Ascending aorta (tissue), 2 donors: ENCODE measurements at regions not wholly inside any gene's neighbourhood (a gene's known extent, or its start where the extent isn't known, plus 50 kb on each side); places are given as distances from the start of the nearest gene placed in this dataset.
"Not testable (repeated sequence)": the region's sequence is repeated elsewhere in the genome, so short reads cannot be mapped to it uniquely, and the experiment has no call there.

Source experiments
- DNase-seq, 2 donors: peaks; one replicate each; pipeline ENCODE4 v3.0.0-alpha.2; 2019; ENCODE audit warnings: low spot score in 2 of 2
- H3K27ac ChIP-seq, 2 donors: fragments of 200-600 bp; sonication (generic); one replicate each; pipeline ENCODE4 v1.5.1; 2016 to 2017; ENCODE audit warnings: mild to moderate bottlenecking in 1 of 2
- H3K27me3 ChIP-seq: fragments of 200-600 bp; sonication (generic); one replicate; pipeline ENCODE4 v1.5.1; 2017
- H3K36me3 ChIP-seq, 2 donors: fragments of 200-600 bp; sonication (generic); one replicate each; pipeline ENCODE4 v1.5.1; 2016
- H3K4me1 ChIP-seq, 2 donors: fragments of 200-600 bp; sonication (generic); one replicate each; pipeline ENCODE4 v1.5.1; 2016 to 2017; ENCODE audit warnings: mild to moderate bottlenecking in 1 of 2
- H3K4me3 ChIP-seq, 2 donors: fragments of 200-600 bp; sonication (generic); one replicate each; pipeline ENCODE4 v1.5.1; 2016 to 2017; ENCODE audit warnings: mild to moderate bottlenecking in 1 of 2
- H3K9me3 ChIP-seq, 2 donors: fragments of 200-600 bp; sonication (generic); one replicate each; pipeline ENCODE4 v1.5.1; 2016
- intact Hi-C: fragments of 100-400 bp; cut with DNase I; formaldehyde crosslinking; loops from one replicate; pipeline ENCODE4 v1.15.1; 2023

DNA sequence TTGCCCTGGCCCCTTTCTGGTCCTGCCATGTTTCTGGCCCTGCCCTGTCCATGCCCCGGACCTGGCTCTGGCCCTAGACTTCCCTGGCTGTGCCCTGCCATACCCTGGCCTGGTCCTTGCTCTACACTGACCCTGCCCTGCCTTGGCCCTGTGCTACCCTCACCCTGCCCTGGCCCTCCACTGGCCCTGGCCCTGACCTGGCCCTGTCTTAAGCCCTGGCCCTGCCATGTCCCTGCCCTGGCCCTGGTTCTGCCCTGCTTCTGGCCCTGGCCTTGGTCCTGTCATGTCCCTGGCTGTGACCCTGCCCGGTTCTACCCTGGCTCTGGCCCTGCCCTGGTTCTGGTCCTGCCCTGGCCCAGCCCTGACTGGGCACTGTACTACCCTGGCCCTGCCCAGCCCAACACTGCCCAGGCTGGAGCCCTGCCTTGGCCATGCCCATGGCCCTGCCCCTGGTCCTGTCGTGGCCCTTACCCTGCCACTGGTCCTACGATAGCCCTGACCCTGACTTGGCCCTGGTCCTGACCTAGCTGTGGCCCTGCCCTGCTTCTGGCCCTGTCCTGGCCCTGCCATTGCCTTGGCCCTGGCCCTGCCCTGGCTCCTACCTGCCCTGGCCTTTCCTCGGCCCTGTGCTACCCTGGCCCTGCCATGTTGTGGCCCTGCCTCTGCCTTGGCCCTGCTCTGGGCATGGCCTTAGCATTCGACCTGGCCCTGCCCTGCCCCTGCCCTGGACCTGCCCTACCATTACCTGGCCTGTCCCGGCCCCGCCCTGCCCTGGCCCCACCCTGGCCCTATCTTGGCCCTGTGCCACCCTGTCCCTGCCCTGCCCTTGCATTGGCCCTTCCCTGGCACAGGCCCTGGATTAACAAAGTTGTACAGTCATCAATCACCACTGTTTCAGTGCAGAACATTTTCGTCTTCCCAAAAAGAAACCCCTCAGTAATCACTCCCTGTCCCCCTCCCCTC lies 223.5 kb downstream of the LIPI start:
- H3K4me3 ChIP-seq, H3K4me1 ChIP-seq, DNase-seq, H3K27me3 ChIP-seq, intact Hi-C loops, H3K9me3 ChIP-seq, H3K27ac ChIP-seq, H3K36me3 ChIP-seq: not testable (repeated sequence)

DNA sequence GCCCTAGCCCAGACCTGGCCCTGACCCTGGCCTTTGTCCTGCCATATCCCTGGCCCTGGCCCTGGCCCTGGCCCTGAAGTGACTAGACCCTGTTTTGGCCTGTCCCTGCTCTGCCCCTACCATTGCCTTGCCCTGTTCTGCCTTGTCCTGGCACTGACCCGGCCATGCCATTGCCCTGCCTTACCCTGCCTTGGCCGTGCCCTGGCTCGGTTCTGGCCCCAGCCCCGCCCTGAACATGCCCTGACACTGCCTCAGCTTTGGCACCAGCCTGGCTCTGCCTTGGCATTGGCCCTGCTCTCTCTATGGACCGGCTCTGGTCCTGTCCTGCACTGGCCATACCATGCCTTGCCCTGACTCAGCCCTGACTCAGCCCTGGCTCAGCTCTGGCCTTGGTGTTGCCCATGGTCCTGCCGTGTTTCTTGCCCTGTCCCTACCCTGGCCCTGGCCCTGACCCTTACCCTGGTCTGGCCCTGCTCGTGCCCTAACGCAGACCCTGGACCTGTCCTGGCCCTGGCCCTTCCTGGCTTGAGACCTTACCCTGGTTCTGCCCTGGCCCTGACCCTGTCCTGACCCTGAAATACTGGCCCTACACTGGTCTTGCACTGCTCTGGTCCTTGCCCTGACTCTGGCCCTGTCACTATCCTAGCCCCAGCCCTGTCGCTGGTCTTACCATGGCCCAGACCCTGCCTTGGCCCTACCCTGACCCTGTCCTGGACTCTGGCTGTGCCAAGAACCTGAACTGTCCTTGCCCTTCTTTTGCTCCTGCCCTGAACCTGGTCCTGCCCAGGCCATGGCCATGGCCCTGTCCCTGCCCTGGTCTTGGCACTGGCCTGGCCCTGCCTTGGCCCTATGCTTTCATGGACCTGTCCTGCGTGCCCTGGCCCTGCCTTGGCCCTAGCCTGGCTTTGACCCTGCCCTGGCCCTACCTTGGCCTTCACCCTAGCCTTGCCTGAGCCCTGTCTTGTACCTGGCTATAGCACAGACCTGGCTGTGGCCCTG lies 224.6 kb downstream of the LIPI start:
- H3K4me3 ChIP-seq, H3K27me3 ChIP-seq, H3K4me1 ChIP-seq, H3K27ac ChIP-seq, intact Hi-C loops, DNase-seq, H3K9me3 ChIP-seq, H3K36me3 ChIP-seq: not testable (repeated sequence)

DNA sequence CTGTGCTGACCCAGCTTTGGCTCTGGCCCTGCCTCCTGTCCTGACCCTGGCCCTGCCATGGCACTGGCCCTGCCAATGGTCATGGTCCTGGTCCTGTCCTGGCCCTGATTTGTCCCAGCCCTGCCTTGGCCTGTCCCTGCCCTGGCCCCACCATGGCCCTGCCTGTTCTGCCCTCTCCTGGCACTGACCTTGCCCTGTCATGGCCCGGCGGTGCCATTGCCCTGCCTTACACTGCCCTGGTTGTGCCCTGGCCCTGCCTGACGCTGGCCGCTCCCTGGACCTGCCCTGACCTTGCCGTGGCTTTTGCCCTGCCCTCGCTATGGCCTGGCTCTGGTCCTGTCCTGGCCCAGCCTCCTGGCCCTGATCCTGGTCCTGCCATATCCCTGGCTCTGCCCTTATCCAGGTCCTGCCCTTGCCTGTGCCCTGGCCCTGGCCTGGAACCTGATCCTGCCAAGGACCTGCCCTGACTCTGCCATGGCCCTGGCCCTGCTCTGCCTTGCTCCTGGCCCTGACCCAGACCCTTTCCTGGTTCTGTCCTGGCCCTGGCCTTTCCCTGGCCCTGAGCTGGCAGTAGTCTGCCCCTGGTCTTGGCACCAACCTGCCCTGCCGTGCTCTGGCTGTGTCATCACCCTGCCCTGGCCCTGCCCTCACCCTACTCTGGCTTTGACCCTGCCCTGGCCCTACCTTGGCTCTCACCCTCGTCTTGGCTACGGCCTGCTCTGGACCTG lies 225.5 kb downstream of the LIPI start:
- intact Hi-C loops, H3K4me1 ChIP-seq, H3K27me3 ChIP-seq, H3K9me3 ChIP-seq, H3K27ac ChIP-seq, DNase-seq, H3K4me3 ChIP-seq, H3K36me3 ChIP-seq: not testable (repeated sequence)

- H3K4me1 ChIP-seq, H3K9me3 ChIP-seq, intact Hi-C loops, H3K36me3 ChIP-seq, DNase-seq, H3K27ac ChIP-seq, H3K27me3 ChIP-seq, H3K4me3 ChIP-seq: not testable (repeated sequence)
Observed at GRCh38 chr21:13984728-13985127, 226.0 kb downstream of the LIPI start.

- H3K4me1 ChIP-seq, DNase-seq, H3K9me3 ChIP-seq, intact Hi-C loops, H3K36me3 ChIP-seq, H3K27me3 ChIP-seq, H3K4me3 ChIP-seq, H3K27ac ChIP-seq: not testable (repeated sequence)
Observed at GRCh38 chr21:13981176-13982087, 229.3 kb downstream of the LIPI start.

DNA sequence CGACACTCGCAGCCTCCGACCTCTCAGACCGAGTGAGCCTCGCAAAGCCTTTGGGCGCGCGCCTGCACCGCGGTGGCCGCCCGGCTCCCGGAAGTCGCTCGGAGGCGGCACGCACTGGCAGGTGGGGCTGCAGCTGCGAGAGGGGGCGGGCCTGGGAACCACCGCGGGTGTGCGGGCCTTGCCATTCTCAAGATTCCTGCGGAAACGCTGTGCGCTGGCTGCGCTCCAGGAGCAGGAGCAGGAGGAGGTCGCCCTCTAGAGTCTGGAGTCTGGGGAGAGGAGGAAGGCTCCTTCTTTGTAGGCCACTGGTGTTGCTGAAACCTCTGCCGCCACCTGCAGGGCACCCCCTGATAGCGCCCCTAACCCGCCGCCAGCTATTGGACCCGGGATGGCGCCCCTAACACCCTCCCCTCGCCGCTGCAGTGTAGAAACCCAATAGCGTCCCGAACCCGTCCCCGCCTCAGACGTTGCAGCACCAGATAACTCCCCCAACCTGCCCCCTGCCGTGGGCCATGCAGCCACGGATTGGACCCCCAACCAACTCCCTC lies 230.6 kb downstream of the LIPI start:
- intact Hi-C loops = not testable (repeated sequence)

DNA sequence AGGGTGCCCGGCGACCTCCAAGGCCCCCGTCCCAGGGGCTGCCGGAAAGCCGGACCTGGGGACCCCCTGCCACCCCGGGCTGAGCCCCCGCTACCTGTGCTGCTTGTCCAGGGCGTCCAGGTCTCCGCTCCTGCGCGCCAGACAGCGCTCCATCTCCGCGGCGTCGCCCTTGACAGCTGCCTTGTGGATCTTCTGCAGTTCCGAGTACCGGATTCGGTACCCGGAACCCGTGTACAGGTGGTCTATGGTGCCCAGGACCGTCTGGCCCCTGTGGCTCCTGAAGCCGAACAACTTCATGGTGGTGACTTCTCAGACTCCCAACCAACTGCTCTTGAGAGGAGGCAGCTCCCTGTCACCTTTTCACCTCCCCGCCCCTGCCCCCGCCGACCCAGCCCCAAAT lies 231.1 kb downstream of the LIPI start:
- intact Hi-C loops, H3K27me3 ChIP-seq, H3K27ac ChIP-seq, H3K4me1 ChIP-seq, DNase-seq, H3K9me3 ChIP-seq, H3K36me3 ChIP-seq: not testable (repeated sequence)
- peak overlapping the region in 1 of 2 donors; percentile 28 for H3K4me3 ChIP-seq

More for the DNA sequence above, 230.6 kb downstream of the LIPI start:
- not testable (repeated sequence) for H3K27ac ChIP-seq, DNase-seq, H3K27me3 ChIP-seq, H3K4me1 ChIP-seq, H3K9me3 ChIP-seq, H3K36me3 ChIP-seq
- peak overlapping the region in 1 of 2 donors; percentile 28 for H3K4me3 ChIP-seq

GRCh38 chr21:13974582-13974981 lies 236.2 kb downstream of the LIPI start:
- H3K27ac ChIP-seq, H3K36me3 ChIP-seq, DNase-seq, H3K4me1 ChIP-seq, H3K9me3 ChIP-seq, H3K4me3 ChIP-seq, intact Hi-C loops, H3K27me3 ChIP-seq: not testable (repeated sequence)

DNA sequence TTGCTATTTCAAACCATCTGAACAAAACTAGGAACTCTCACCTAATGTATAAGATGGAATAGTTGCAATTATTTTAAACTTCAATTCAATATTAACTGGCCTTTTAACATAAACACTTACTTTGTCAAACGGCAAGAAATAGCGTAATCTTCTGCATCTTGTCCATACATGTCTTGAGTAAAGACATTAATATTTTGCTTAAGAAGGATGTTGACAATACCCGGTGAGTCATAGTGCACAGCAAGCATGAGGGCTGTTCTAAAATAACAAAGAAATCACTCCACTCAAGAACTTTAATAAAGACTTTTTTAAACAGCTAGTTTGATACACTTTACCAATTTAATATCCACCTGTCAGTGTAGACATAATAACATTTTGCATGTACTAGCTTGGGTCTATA lies 240.9 kb downstream of the LIPI start:
- H3K4me1 ChIP-seq, H3K4me3 ChIP-seq, DNase-seq, H3K9me3 ChIP-seq, H3K36me3 ChIP-seq, intact Hi-C loops, H3K27me3 ChIP-seq, H3K27ac ChIP-seq: not testable (repeated sequence)

GRCh38 chr21:13969002-13969401 lies 241.8 kb downstream of the LIPI start:
- H3K36me3 ChIP-seq, DNase-seq, intact Hi-C loops, H3K4me3 ChIP-seq, H3K27me3 ChIP-seq, H3K9me3 ChIP-seq, H3K27ac ChIP-seq, H3K4me1 ChIP-seq: not testable (repeated sequence)

- intact Hi-C loops = not testable (repeated sequence)
Observed at GRCh38 chr21:13963259-13963658, 247.5 kb downstream of the LIPI start.

More at GRCh38 chr21:13963259-13963658, 247.5 kb downstream of the LIPI start:
- not testable (repeated sequence) for H3K27me3 ChIP-seq, H3K4me3 ChIP-seq, DNase-seq, H3K36me3 ChIP-seq, H3K9me3 ChIP-seq, H3K27ac ChIP-seq, H3K4me1 ChIP-seq
